GM21576 (cell line): ENCODE measurements at regions not wholly inside any gene's neighbourhood (a gene's known extent, or its start where the extent isn't known, plus 50 kb on each side); places are given as distances from the start of the nearest gene placed in this dataset.
"Not testable (repeated sequence)": the region's sequence is repeated elsewhere in the genome, so short reads cannot be mapped to it uniquely, and the experiment has no call there.

ENCODE experiments used
- ATAC-seq: cut with Tn5 transposase; IDR thresholded peaks from one replicate; pipeline ENCODE4 v1.9.1; 2021; ENCODE audit warnings: mild to moderate bottlenecking, moderate library complexity; ENCODE audit not compliant: unreplicated experiment

- ATAC-seq, result no peak
Observed at GRCh38 chr3:106825962-106826605, 551.2 kb upstream of the CCDC54 start.

- ATAC-seq, result no peak
Observed at GRCh38 chr3:106826791-106827311, 550.4 kb upstream of the CCDC54 start.

- no peak for ATAC-seq
Observed at GRCh38 chr3:106827515-106828213, 549.6 kb upstream of the CCDC54 start.

GRCh38 chr3:106829206-106829605 is 548.0 kb upstream of the CCDC54 start:
- no peak for ATAC-seq

GRCh38 chr3:106830334-106830733 is 546.9 kb upstream of the CCDC54 start:
- ATAC-seq, result no peak

GRCh38 chr3:106836906-106837305 is 540.3 kb upstream of the CCDC54 start:
- no peak for ATAC-seq

GRCh38 chr3:106837616-106838015 is 539.6 kb upstream of the CCDC54 start:
- ATAC-seq, result no peak

- ATAC-seq, result no peak
Observed at GRCh38 chr3:106839576-106840280, 537.5 kb upstream of the CCDC54 start.

- no peak for ATAC-seq
Observed at GRCh38 chr3:106840319-106840718, 536.9 kb upstream of the CCDC54 start.

- no peak for ATAC-seq
Observed at GRCh38 chr3:106842151-106842550, 535.1 kb upstream of the CCDC54 start.

- no peak for ATAC-seq
Observed at GRCh38 chr3:106844638-106845037, 532.6 kb upstream of the CCDC54 start.

GRCh38 chr3:106848099-106848498 is 529.1 kb upstream of the CCDC54 start:
- no peak for ATAC-seq

- ATAC-seq, result no peak
Observed at GRCh38 chr3:106850437-106850836, 526.8 kb upstream of the CCDC54 start.

- not testable (repeated sequence) for ATAC-seq
Observed at GRCh38 chr3:106858321-106858720, 518.9 kb upstream of the CCDC54 start.

GRCh38 chr3:106860182-106860581 is 517.1 kb upstream of the CCDC54 start:
- no peak for ATAC-seq

GRCh38 chr3:106862067-106862466 is 515.2 kb upstream of the CCDC54 start:
- ATAC-seq, result no peak

- ATAC-seq, result no peak
Observed at GRCh38 chr3:106877627-106878026, 499.6 kb upstream of the CCDC54 start.

GRCh38 chr3:106880206-106880605 is 497.0 kb upstream of the CCDC54 start:
- no peak for ATAC-seq

GRCh38 chr3:106881186-106881585 is 496.1 kb upstream of the CCDC54 start:
- ATAC-seq, result no peak

- no peak for ATAC-seq
Observed at GRCh38 chr3:106882297-106882696, 494.9 kb upstream of the CCDC54 start.

- ATAC-seq, result no peak
Observed at GRCh38 chr3:106906074-106906473, 471.2 kb upstream of the CCDC54 start.
